GM12872 (cell line): ENCODE measurements at regions not wholly inside any gene's neighbourhood (a gene's known extent, or its start where the extent isn't known, plus 50 kb on each side); places are given as distances from the start of the nearest gene placed in this dataset.

Source experiments
- CTCF ChIP-seq: IDR thresholded peaks from 3 replicates; pipeline ENCODE4 v1.5.1; 2011; ENCODE audit warnings: low read depth, mild to moderate bottlenecking, low read length, moderate library complexity; ENCODE audit not compliant: insufficient read depth

GRCh38 chr3:5304188-5304587, 116.7 kb downstream of the EDEM1 start:
- no peak for TF ChIP-seq CTCF

GRCh38 chr3:5304789-5305683, 117.5 kb downstream of the EDEM1 start:
- TF ChIP-seq CTCF = peak; percentile 73

GRCh38 chr3:5305684-5305989, 118.1 kb downstream of the EDEM1 start:
- no peak for TF ChIP-seq CTCF

- TF ChIP-seq CTCF = no peak
Observed at GRCh38 chr3:5309171-5309570, 121.7 kb downstream of the EDEM1 start.

- no peak for TF ChIP-seq CTCF
Observed at GRCh38 chr3:5309602-5310001, 122.1 kb downstream of the EDEM1 start.

GRCh38 chr3:5310509-5310908, 123.0 kb downstream of the EDEM1 start:
- TF ChIP-seq CTCF = no peak

- TF ChIP-seq CTCF = no peak
Observed at GRCh38 chr3:5312290-5312689, 124.8 kb downstream of the EDEM1 start.
